ENCODE measurements at regions not wholly inside any gene's neighbourhood (a gene's known extent, or its start where the extent isn't known, plus 50 kb on each side); places are given as distances from the start of the nearest gene placed in this dataset.
A peak's percentile ranks its signal among the peaks of the same experiment; 100 is the strongest.
"Not testable (repeated sequence)": the region's sequence is repeated elsewhere in the genome, so short reads cannot be mapped to it uniquely, and the experiment has no call there.

DNA sequence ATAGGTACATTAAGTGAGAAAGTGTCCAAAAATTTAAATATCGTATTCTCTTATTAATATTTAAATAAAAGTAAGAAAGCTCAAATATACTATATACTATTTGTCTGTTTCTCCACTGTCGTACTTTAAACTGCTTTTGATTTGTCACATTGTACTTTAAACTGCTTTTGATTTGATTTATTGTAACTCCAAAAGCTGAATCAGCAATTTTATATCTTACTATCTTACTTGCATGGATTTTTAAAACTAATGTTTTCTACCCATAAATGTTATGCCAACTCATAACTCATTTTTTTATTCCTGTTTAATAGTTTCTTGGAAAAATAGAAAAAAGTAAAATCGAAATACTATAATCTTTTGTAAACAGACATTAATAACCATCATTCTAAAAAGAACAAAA is 1128.2 kb upstream of the ACVR2A start:
- DNase-seq (ENCODE audit: low read depth), result no peak
- TF ChIP-seq, protein P1, sequence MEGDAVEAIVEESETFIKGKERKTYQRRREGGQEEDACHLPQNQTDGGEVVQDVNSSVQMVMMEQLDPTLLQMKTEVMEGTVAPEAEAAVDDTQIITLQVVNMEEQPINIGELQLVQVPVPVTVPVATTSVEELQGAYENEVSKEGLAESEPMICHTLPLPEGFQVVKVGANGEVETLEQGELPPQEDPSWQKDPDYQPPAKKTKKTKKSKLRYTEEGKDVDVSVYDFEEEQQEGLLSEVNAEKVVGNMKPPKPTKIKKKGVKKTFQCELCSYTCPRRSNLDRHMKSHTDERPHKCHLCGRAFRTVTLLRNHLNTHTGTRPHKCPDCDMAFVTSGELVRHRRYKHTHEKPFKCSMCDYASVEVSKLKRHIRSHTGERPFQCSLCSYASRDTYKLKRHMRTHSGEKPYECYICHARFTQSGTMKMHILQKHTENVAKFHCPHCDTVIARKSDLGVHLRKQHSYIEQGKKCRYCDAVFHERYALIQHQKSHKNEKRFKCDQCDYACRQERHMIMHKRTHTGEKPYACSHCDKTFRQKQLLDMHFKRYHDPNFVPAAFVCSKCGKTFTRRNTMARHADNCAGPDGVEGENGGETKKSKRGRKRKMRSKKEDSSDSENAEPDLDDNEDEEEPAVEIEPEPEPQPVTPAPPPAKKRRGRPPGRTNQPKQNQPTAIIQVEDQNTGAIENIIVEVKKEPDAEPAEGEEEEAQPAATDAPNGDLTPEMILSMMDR (conservative IDR thresholded peaks at IDR 0.05; ENCODE audit: low read length), result no peak
- no peak overlapping the region for H3K4me3 ChIP-seq (ENCODE audit: low read length)

GRCh38 chr2:146709004-146709403 is 1135.8 kb upstream of the ACVR2A start:
- no peak overlapping the region for H3K4me3 ChIP-seq (ENCODE audit: low read length)
- TF ChIP-seq, protein P1 (conservative IDR thresholded peaks at IDR 0.05; ENCODE audit: low read length), result no peak
- DNase-seq (ENCODE audit: low read depth), result no peak

DNA sequence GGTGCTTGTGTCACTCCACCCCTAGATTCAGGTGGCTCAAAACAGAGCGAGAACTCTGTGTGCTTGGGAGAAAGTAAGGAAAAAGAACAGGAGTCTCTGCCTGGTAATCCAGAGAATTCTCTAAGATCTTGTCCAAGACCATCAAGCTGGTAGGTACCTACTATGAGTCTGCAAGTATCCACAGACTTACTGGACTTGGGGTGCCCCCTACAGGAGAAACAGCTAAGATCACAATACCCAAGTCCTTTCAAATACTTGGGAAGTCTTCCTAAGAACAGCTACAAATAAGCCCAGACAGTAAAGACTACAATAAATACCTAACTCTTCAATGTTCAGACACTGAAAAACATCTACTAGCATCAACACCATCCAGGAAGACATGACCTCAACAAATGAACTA is 1143.6 kb upstream of the ACVR2A start:
- H3K4me3 ChIP-seq (ENCODE audit: low read length), result no peak overlapping the region
- TF ChIP-seq, protein P1 (conservative IDR thresholded peaks at IDR 0.05; ENCODE audit: low read length), result no peak
- DNase-seq (ENCODE audit: low read depth), result no peak

GRCh38 chr2:146697307-146697706 is 1147.5 kb upstream of the ACVR2A start:
- no peak overlapping the region for H3K4me3 ChIP-seq (ENCODE audit: low read length)
- no peak for DNase-seq (ENCODE audit: low read depth)
- TF ChIP-seq, protein P1 (conservative IDR thresholded peaks at IDR 0.05; ENCODE audit: low read length), result no peak

- not testable (repeated sequence) for DNase-seq (ENCODE audit: low read depth); H3K4me3 ChIP-seq (ENCODE audit: low read length)
These were observed 1148.0 kb upstream of the ACVR2A start for GRCh38 chr2:146696787-146697186.

- no peak for DNase-seq (ENCODE audit: low read depth)
- no peak overlapping the region for H3K4me3 ChIP-seq (ENCODE audit: low read length)
- TF ChIP-seq, protein P1 (conservative IDR thresholded peaks at IDR 0.05; ENCODE audit: low read length), result no peak
These were observed 1162.8 kb upstream of the ACVR2A start for GRCh38 chr2:146681991-146682390.

DNA sequence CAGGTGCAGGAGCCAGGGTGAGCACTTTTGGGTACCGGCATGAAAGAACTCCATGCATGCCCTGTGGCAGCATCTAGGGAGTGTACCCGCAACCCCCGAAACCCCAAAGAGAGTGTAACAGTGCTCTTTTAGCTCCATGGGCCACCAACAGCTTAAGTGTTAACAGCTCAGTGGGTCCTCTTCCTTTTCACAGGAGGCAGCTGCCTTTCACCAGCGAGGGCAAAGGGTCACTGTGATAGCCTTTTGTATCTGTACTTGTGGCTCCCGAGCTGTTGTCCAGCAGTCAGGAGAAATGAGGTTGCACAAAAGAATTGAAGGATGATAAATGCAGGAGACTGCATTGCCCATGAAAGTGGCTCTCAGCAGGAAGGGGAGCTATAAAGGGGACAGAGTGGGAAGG is 1166.3 kb upstream of the ACVR2A start:
- TF ChIP-seq, protein P1 (conservative IDR thresholded peaks at IDR 0.05; ENCODE audit: low read length), result no peak
- DNase-seq (ENCODE audit: low read depth), result no peak
- H3K4me3 ChIP-seq (ENCODE audit: low read length), result no peak overlapping the region

GRCh38 chr2:146677280-146677679 is 1167.5 kb upstream of the ACVR2A start:
- no peak overlapping the region for H3K4me3 ChIP-seq (ENCODE audit: low read length)
- no peak for DNase-seq (ENCODE audit: low read depth)
- TF ChIP-seq, protein P1 (conservative IDR thresholded peaks at IDR 0.05; ENCODE audit: low read length), result peak; percentile 19; the same call in 1 of the 2 replicates
